ENCODE measurements at regions not wholly inside any gene's neighbourhood (a gene's known extent, or its start where the extent isn't known, plus 50 kb on each side); places are given as distances from the start of the nearest gene placed in this dataset.

GRCh38 chr6:63121166-63121565 is 90.1 kb upstream of the FKBP1C start:
- Histone ChIP-seq H3K27me3 (ENCODE audit: insufficient read depth, poor library complexity, severe bottlenecking) (no peaks in the 10 kb centered on the region), H3K4me3 (ENCODE audit: severe bottlenecking) (no peak overlapping the region), H3K9me3 (ENCODE audit: severe bottlenecking) (no peaks in the 10 kb centered on the region), H3K27ac (ENCODE audit: poor library complexity, severe bottlenecking) (no peak overlapping the region), H3K4me1 (ENCODE audit: insufficient read depth, poor library complexity, severe bottlenecking) (no peaks in the 10 kb centered on the region), H3K36me3 (ENCODE audit: low read depth) (no peaks in the 10 kb centered on the region)
- no peak for ATAC-seq (ENCODE audit: low read depth)
- no peak for DNase-seq (ENCODE audit: low spot score)
- TF ChIP-seq CTCF (IDR thresholded peaks at IDR 0.05; ENCODE audit: poor library complexity, severe bottlenecking) = peak; percentile 20

GRCh38 chr6:63140114-63140513 is 71.2 kb upstream of the FKBP1C start:
- Histone ChIP-seq H3K36me3 (ENCODE audit: low read depth) (no peaks in the 10 kb centered on the region), H3K4me3 (ENCODE audit: severe bottlenecking) (no peak overlapping the region), H3K9me3 (ENCODE audit: severe bottlenecking) (no peaks in the 10 kb centered on the region), H3K27ac (ENCODE audit: poor library complexity, severe bottlenecking) (no peak overlapping the region), H3K27me3 (ENCODE audit: insufficient read depth, poor library complexity, severe bottlenecking) (no peaks in the 10 kb centered on the region), H3K4me1 (ENCODE audit: insufficient read depth, poor library complexity, severe bottlenecking) (no peaks in the 10 kb centered on the region)
- ATAC-seq (ENCODE audit: low read depth) (no peak), DNase-seq (ENCODE audit: low spot score) (no peak)
- TF ChIP-seq CTCF (IDR thresholded peaks at IDR 0.05; ENCODE audit: poor library complexity, severe bottlenecking) = no peak

GRCh38 chr6:63140692-63141318 is 70.5 kb upstream of the FKBP1C start:
- TF ChIP-seq CTCF (IDR thresholded peaks at IDR 0.05; ENCODE audit: poor library complexity, severe bottlenecking) = no peak
- no peaks in the 10 kb centered on the region for H3K27me3 ChIP-seq (ENCODE audit: insufficient read depth, poor library complexity, severe bottlenecking)
- H3K4me1 ChIP-seq (ENCODE audit: insufficient read depth, poor library complexity, severe bottlenecking) = no peaks in the 10 kb centered on the region
- no peaks in the 10 kb centered on the region for H3K9me3 ChIP-seq (ENCODE audit: severe bottlenecking)
- ATAC-seq (ENCODE audit: low read depth) = no peak
- no peak for DNase-seq (ENCODE audit: low spot score)
- H3K4me3 ChIP-seq (ENCODE audit: severe bottlenecking) = no peak overlapping the region
- H3K36me3 ChIP-seq (ENCODE audit: low read depth) = no peaks in the 10 kb centered on the region
- no peak overlapping the region for H3K27ac ChIP-seq (ENCODE audit: poor library complexity, severe bottlenecking)

- no peak for TF ChIP-seq CTCF (IDR thresholded peaks at IDR 0.05; ENCODE audit: poor library complexity, severe bottlenecking)
- no peak overlapping the region for H3K4me3 ChIP-seq (ENCODE audit: severe bottlenecking)
- H3K9me3 ChIP-seq (ENCODE audit: severe bottlenecking) = no peaks in the 10 kb centered on the region
- DNase-seq (ENCODE audit: low spot score) = no peak
- no peaks in the 10 kb centered on the region for H3K36me3 ChIP-seq (ENCODE audit: low read depth)
- ATAC-seq (ENCODE audit: low read depth) = no peak
- no peaks in the 10 kb centered on the region for H3K27me3 ChIP-seq (ENCODE audit: insufficient read depth, poor library complexity, severe bottlenecking)
- no peak overlapping the region for H3K27ac ChIP-seq (ENCODE audit: poor library complexity, severe bottlenecking)
- H3K4me1 ChIP-seq (ENCODE audit: insufficient read depth, poor library complexity, severe bottlenecking) = no peaks in the 10 kb centered on the region
These were observed 61.5 kb upstream of the FKBP1C start for GRCh38 chr6:63149730-63150129.

- Histone ChIP-seq H3K9me3 (ENCODE audit: severe bottlenecking) (no peaks in the 10 kb centered on the region), H3K4me1 (ENCODE audit: insufficient read depth, poor library complexity, severe bottlenecking) (no peaks in the 10 kb centered on the region), H3K36me3 (ENCODE audit: low read depth) (no peaks in the 10 kb centered on the region), H3K27ac (ENCODE audit: poor library complexity, severe bottlenecking) (no peak overlapping the region), H3K27me3 (ENCODE audit: insufficient read depth, poor library complexity, severe bottlenecking) (no peaks in the 10 kb centered on the region), H3K4me3 (ENCODE audit: severe bottlenecking) (no peak overlapping the region)
- DNase-seq (ENCODE audit: low spot score) = no peak
- ATAC-seq (ENCODE audit: low read depth) = no peak
- no peak for TF ChIP-seq CTCF (IDR thresholded peaks at IDR 0.05; ENCODE audit: poor library complexity, severe bottlenecking)
These were observed 56.7 kb upstream of the FKBP1C start for GRCh38 chr6:63154535-63154934.
